Upper lobe of right lung (tissue), 1 donor: ENCODE measurements at regions not wholly inside any gene's neighbourhood (a gene's known extent, or its start where the extent isn't known, plus 50 kb on each side); places are given as distances from the start of the nearest gene placed in this dataset.

ENCODE experiments used
- ATAC-seq: fragments of 200-7000 bp; cut with Tn5 transposase; one replicate; pipeline ENCODE4 v1.9.1; 2020; ENCODE audit warnings: mild to moderate bottlenecking, moderate library complexity
- DNase-seq: peaks from one replicate; pipeline ENCODE4 v3.0.0-alpha.2; 2020
- H3K27ac ChIP-seq: fragments of 200-600 bp; one replicate; pipeline ENCODE4 v1.8.0; 2022
- H3K27me3 ChIP-seq: fragments of 200-600 bp; one replicate; pipeline ENCODE4 v1.8.0; 2022; ENCODE audit warnings: mild to moderate bottlenecking
- H3K36me3 ChIP-seq: fragments of 200-600 bp; one replicate; pipeline ENCODE4 v1.8.0; 2022
- H3K4me1 ChIP-seq: fragments of 200-600 bp; one replicate; pipeline ENCODE4 v1.8.0; 2022
- H3K4me3 ChIP-seq: fragments of 200-600 bp; one replicate; pipeline ENCODE4 v1.8.0; 2022; ENCODE audit warnings: mild to moderate bottlenecking
- H3K9me3 ChIP-seq: fragments of 200-600 bp; one replicate; pipeline ENCODE4 v1.8.0; 2022
- CTCF ChIP-seq: fragments of 200-600 bp; IDR thresholded peaks from one replicate; pipeline ENCODE4 v1.8.0; 2022; ENCODE audit warnings: antibody characterized with exemption
- intact Hi-C: fragments of 100-400 bp; cut with DNase I; formaldehyde crosslinking; loops from one replicate; pipeline ENCODE4 v1.11.0; 2022
- donor health status: DM: no; HTN: yes; CAD: no; lungs with severe emphysema.

DNA sequence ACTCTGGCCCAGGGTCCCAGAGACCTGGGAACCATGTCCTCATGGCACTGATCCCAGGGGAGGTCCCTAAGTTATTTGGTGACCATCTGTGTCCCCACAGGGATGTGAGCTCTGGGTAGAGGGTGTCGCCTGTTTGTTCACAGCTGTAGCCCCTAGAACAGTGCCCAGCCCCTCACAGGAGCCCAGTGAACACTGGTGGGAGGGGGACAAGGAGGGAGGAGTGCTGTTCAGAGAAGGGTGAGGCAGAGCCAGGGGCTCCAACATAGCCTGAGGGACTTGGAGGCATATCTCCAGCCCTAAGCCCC lies 450.4 kb downstream of the MATN1 start:
- Histone ChIP-seq H3K4me3 (no peak overlapping the region), H3K9me3 (no peaks in the 10 kb centered on the region), H3K27ac (no peak overlapping the region), H3K4me1 (no peaks in the 10 kb centered on the region), H3K36me3 (no peaks in the 10 kb centered on the region), H3K27me3 (no peaks in the 10 kb centered on the region)
- DNase-seq (no peak), ATAC-seq (no peak)
- no peak for TF ChIP-seq CTCF
- intact Hi-C loops, result no loop called here

DNA sequence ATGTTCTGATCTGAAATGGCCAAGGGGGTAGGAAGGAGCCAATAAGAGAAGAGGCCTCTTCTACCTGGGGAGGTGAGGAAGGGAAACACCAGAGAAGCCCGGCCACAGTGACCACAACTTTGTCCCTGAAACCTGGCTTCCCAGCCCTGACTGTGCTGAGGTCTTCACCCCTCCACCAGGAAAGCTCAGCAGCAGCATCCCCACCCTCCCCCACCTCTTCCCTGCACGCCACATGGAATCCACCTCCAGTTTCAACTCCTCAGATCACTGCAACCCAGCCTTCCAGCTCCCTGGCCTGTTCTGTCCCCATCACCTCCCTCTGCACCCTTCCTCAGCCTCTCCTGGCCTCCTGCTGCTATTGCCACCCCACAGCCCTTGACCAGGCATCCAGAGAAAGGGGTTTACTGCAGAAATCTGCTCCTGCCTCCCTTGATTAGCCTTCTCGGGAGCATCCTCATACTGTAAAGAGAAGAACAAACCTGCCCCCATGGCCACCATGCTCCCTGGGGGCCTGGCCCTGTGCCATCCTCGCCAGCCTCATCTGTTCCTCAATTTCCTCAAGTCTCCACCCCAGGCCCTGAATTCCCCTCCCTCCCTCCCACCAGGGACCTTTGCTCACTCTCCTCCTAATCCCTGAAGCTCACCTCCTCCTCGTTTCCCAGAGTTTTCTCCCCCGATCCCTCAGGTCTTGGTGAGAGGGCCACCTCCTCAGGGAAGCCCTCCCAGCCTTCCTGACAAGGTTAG lies 450.9 kb downstream of the MATN1 start:
- H3K9me3 ChIP-seq, result no peaks in the 10 kb centered on the region
- H3K4me3 ChIP-seq, result no peak overlapping the region
- no peaks in the 10 kb centered on the region for H3K36me3 ChIP-seq
- intact Hi-C loops, result no loop called here
- ATAC-seq (no peak), DNase-seq (no peak)
- H3K27me3 ChIP-seq, result no peaks in the 10 kb centered on the region
- no peak overlapping the region for H3K27ac ChIP-seq
- no peak for TF ChIP-seq CTCF
- no peaks in the 10 kb centered on the region for H3K4me1 ChIP-seq

- no peak overlapping the region for H3K27ac ChIP-seq
- intact Hi-C loops, result no loop called here
- no peaks in the 10 kb centered on the region for H3K4me1 ChIP-seq
- H3K36me3 ChIP-seq, result no peaks in the 10 kb centered on the region
- TF ChIP-seq CTCF, result no peak
- ATAC-seq (no peak), DNase-seq (no peak)
- no peaks in the 10 kb centered on the region for H3K27me3 ChIP-seq
- H3K4me3 ChIP-seq, result no peak overlapping the region
- H3K9me3 ChIP-seq, result no peaks in the 10 kb centered on the region
These were observed 451.7 kb downstream of the MATN1 start for GRCh38 chr1:30271401-30272276.

DNA sequence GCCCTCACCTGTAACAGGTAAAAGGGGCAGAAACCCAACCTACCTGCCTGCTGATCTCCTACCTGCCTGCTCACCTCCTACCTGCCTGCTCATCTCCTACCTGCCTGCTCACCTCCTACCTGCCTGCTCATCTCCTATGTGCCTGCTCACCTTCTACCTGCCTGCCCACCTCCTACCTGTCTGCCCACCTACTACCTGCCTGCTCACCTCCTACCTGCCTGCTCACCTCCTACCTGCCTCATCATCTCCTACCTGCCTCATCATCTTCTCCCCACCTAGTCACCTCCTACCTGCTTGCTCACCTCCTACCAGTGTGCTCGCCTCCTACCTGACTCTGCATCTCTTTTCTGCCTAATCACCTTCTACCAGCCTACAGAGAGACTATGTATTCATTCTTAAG lies 452.9 kb downstream of the MATN1 start:
- no peak for TF ChIP-seq CTCF
- DNase-seq, result no peak
- H3K27me3 ChIP-seq, result peaks cover 5% of the 10 kb centered on the region
- no peaks in the 10 kb centered on the region for H3K9me3 ChIP-seq
- H3K36me3 ChIP-seq, result no peaks in the 10 kb centered on the region
- intact Hi-C loops, result no loop called here
- ATAC-seq, result no peak
- no peak overlapping the region for H3K4me3 ChIP-seq
- no peak overlapping the region for H3K27ac ChIP-seq
- H3K4me1 ChIP-seq, result no peaks in the 10 kb centered on the region

DNA sequence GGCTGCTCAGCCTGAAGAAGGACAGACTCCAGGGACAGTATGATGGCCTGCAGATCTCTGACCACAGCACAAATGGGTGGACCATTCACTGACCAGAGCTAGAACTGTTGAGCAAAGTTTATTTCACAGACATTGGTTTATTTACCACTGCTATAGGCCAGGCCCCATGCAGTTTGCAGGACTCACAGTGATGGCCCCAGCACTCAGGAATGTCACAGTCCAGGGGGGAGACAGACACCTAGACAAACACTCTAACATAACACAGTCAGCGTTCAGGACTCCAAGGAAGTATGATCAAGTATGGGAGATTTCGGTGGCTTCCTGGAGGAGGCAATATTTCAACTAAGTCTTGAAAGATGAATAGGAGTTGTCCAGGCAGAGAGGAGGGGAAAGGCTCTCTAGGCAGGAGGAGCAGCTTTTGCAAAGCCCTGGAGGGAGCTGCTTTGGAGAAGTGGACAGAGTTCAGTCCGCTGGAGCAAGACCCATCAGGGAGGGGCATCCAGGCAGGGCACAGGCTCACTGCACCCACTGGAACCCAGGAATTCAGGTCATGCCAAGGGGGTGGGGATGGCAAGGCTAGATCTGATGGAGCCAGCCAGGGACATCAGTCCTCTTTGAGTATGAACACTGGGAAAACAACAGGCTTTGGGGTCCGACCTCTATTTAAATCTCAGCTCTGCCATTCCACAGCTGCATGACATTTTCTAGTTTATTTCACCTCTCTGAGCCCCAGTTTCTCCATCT lies 454.3 kb downstream of the MATN1 start:
- Histone ChIP-seq H3K27ac (no peak overlapping the region), H3K27me3 (peaks cover 9% of the 10 kb centered on the region), H3K4me1 (no peaks in the 10 kb centered on the region), H3K9me3 (no peaks in the 10 kb centered on the region), H3K4me3 (no peak overlapping the region), H3K36me3 (no peaks in the 10 kb centered on the region)
- no peak for TF ChIP-seq CTCF
- ATAC-seq (no peak), DNase-seq (no peak)
- intact Hi-C loops, result no loop called here
